HepG2 (cell line): ENCODE measurements at regions not wholly inside any gene's neighbourhood (a gene's known extent, or its start where the extent isn't known, plus 50 kb on each side); places are given as distances from the start of the nearest gene placed in this dataset.

ENCODE experiments used
- ATAC-seq: fragments of 200-7000 bp; cut with Tn5 transposase; 3 replicates; pipeline ENCODE4 v1.9.1; 2020; ENCODE audit warnings: mild to moderate bottlenecking, moderate library complexity
- BruUV-seq: library from RNA; stranded (reverse); fragments of 400-500 nt; replicated peaks from 2 replicates; lab custom pipeline; 2021; lab: Mats Ljungman, UMichigan
- CTCF ChIA-PET: fragments of 300-600 bp; formaldehyde crosslinking; extraction: SDS; loops from one replicate; lab custom pipeline; 2021; ENCODE audit warnings: low total read pairs, inconsistent platforms, low intra/inter-chr PET ratio; lab: Yijun Ruan, JAX
- POLR2A ChIA-PET: fragments of 350-600 bp; sonication (Branson Sonifier 250); formaldehyde crosslinking; loops from one replicate; lab custom pipeline; 2020; ENCODE audit warnings: antibody characterized with exemption, inconsistent platforms; lab: Yijun Ruan, JAX
- DNase-seq: peaks from one replicate; pipeline ENCODE4 v3.0.0-alpha.2; 2015; ENCODE audit warnings: low spot score
- FAIRE-seq: peaks from 3 replicates; lab custom pipeline; 2011; peaks lifted over from hg19 to GRCh38; lab: Jason Lieb, UNC
- H2AFZ ChIP-seq: one replicate; pipeline ENCODE4 v1.6.1; 2011; ENCODE audit warnings: low read length, inconsistent platforms
- H3K27ac ChIP-seq: fragments of 300-600 bp; 3 replicates; pipeline ENCODE4 v1.8.0; 2011; ENCODE audit warnings: mixed run types, mild to moderate bottlenecking, mixed read lengths, low read length, inconsistent platforms; ENCODE audit not compliant: insufficient read depth; ENCODE audit errors: extremely low read length
- H3K27me3 ChIP-seq, 2 experiments: fragments of 200-600 bp in 1 of 2; 2 replicates in 1 of 2; 3 replicates in 1 of 2; pipeline versions ENCODE4 v1.6.0 to v1.8.0; 2011; ENCODE audit warnings: low read length in 2 of 2, mild to moderate bottlenecking in 2 of 2, moderate library complexity in 2 of 2, inconsistent platforms in 1 of 2; ENCODE audit not compliant: insufficient read depth in 2 of 2, control insufficient read depth in 1 of 2
- H3K36me3 ChIP-seq, 2 experiments: fragments of 200-600 bp in 1 of 2; replicated peaks in 1 of 2; 2 replicates in 1 of 2; 3 replicates in 1 of 2; pipeline versions ENCODE4 v1.5.1 to v1.8.0; 2011; ENCODE audit warnings: low read length in 2 of 2, inconsistent platforms in 1 of 2; ENCODE audit not compliant: insufficient read depth in 2 of 2, control insufficient read depth in 1 of 2
- H3K4me1 ChIP-seq: 2 replicates; pipeline ENCODE4 v1.5.1; 2012; ENCODE audit warnings: low read length, inconsistent platforms; ENCODE audit not compliant: insufficient read depth
- H3K4me2 ChIP-seq: 2 replicates; pipeline ENCODE4 v1.6.0; 2011; ENCODE audit warnings: low read depth, low read length, inconsistent platforms
- H3K4me3 ChIP-seq, 3 experiments: fragments of 200-600 bp in 1 of 3; sonication (generic), shearing (Covaris generic) in 1 of 3; replicated peaks in 1 of 3; 2 replicates each; pipeline ENCODE4 v1.5.1; 2011 to 2016; ENCODE audit warnings: low read length in 3 of 3, inconsistent platforms in 2 of 3, low read depth in 2 of 3, mild to moderate bottlenecking in 2 of 3, control low read depth in 1 of 3, mixed read lengths in 1 of 3; ENCODE audit not compliant: insufficient read depth in 1 of 3
- H3K79me2 ChIP-seq: one replicate; pipeline ENCODE4 v1.6.1; 2011; ENCODE audit warnings: low read length, inconsistent platforms; ENCODE audit not compliant: insufficient read depth
- H3K9ac ChIP-seq: 2 replicates; pipeline ENCODE4 v1.6.0; 2011; ENCODE audit warnings: mild to moderate bottlenecking, low read depth, low read length, inconsistent platforms; ENCODE audit not compliant: insufficient read depth
- H3K9me3 ChIP-seq: 2 replicates; pipeline ENCODE4 v1.5.1; 2012; ENCODE audit warnings: mild to moderate bottlenecking, low read length
- H4K20me1 ChIP-seq: 2 replicates; pipeline ENCODE4 v1.6.0; 2011; ENCODE audit warnings: inconsistent platforms, mild to moderate bottlenecking, low read length, moderate library complexity; ENCODE audit not compliant: insufficient read depth
- DMAP1 ChIP-seq: IDR thresholded peaks from 2 replicates; pipeline ENCODE4 v1.6.1; 2016
- FOSL1 ChIP-seq: sonication (generic); formaldehyde crosslinking; IDR thresholded peaks from 2 replicates; pipeline ENCODE4 v1.9.0; 2021; ENCODE audit warnings: missing genetic modification reagents, borderline replicate concordance
- FUBP1 ChIP-seq: sonication (generic); formaldehyde crosslinking; IDR thresholded peaks from 2 replicates; pipeline ENCODE4 v1.5.1; 2020; ENCODE audit warnings: missing genetic modification reagents, mild to moderate bottlenecking, borderline replicate concordance
- HMG20A ChIP-seq: IDR thresholded peaks from 2 replicates; pipeline ENCODE4 v1.6.1; 2016; ENCODE audit warnings: borderline replicate concordance
- MYNN ChIP-seq: sonication (generic); formaldehyde crosslinking; IDR thresholded peaks from 2 replicates; pipeline ENCODE4 v1.4.0; 2020; ENCODE audit warnings: mild to moderate bottlenecking, low read depth, missing genetic modification reagents
- PBX2 ChIP-seq: IDR thresholded peaks from 2 replicates; pipeline ENCODE4 v1.6.1; 2016; ENCODE audit warnings: control low read depth
- SPEN ChIP-seq: sonication (generic); formaldehyde crosslinking; IDR thresholded peaks from 2 replicates; pipeline ENCODE4 v1.5.1; 2020; ENCODE audit warnings: low read depth, mild to moderate bottlenecking, missing genetic modification reagents
- THRA ChIP-seq: sonication (generic); formaldehyde crosslinking; IDR thresholded peaks from 2 replicates; pipeline ENCODE4 v1.4.0; 2020; ENCODE audit warnings: missing genetic modification reagents, borderline replicate concordance
- TRIM24 ChIP-seq: sonication (generic); formaldehyde crosslinking; IDR thresholded peaks from 2 replicates; pipeline ENCODE4 v1.8.0; 2022; ENCODE audit warnings: mild to moderate bottlenecking, missing genetic modification reagents
- ZBTB49 ChIP-seq: sonication (generic); formaldehyde crosslinking; IDR thresholded peaks from 2 replicates; pipeline ENCODE4 v1.4.0; 2020; ENCODE audit warnings: missing genetic modification reagents, borderline replicate concordance
- ZFP62 ChIP-seq: sonication (generic); formaldehyde crosslinking; IDR thresholded peaks from 2 replicates; pipeline ENCODE4 v1.4.0; 2020; ENCODE audit warnings: missing genetic modification reagents
- ZNF24 ChIP-seq: fragments of 450-650 bp; IDR thresholded peaks from 2 replicates; pipeline ENCODE4 v1.6.1; 2017; ENCODE audit warnings: antibody characterized with exemption, mild to moderate bottlenecking
- ZNF343 ChIP-seq: sonication (generic); formaldehyde crosslinking; IDR thresholded peaks from 2 replicates; pipeline ENCODE4 v1.4.0; 2020; ENCODE audit warnings: mild to moderate bottlenecking, missing genetic modification reagents
- ZNF484 ChIP-seq: sonication (generic); formaldehyde crosslinking; IDR thresholded peaks from 2 replicates; pipeline ENCODE4 v1.5.1; 2020; ENCODE audit warnings: mild to moderate bottlenecking, low read depth, missing genetic modification reagents, borderline replicate concordance
- ZNF512B ChIP-seq: sonication (generic); formaldehyde crosslinking; IDR thresholded peaks from 2 replicates; pipeline ENCODE4 v1.5.1; 2020; ENCODE audit warnings: missing genetic modification reagents, mild to moderate bottlenecking, borderline replicate concordance
- WGBS: methylation state at CpG from one replicate; pipeline ENCODE4 v1.1.6; 2017; ENCODE audit warnings: low lambda C conversion rate; 5-methylcytosine and 5-hydroxymethylcytosine counted together
- in situ Hi-C: cut with HindIII; loops from 2 replicates; pipeline ENCODE4 v1.10.0; 2017; ENCODE audit warnings: low pct_unique_long_range_greater_than_20kb; ENCODE audit not compliant: extremely low pct_ligation_motif_present
- intact Hi-C: fragments of 100-400 bp; cut with micrococcal nuclease; formaldehyde crosslinking; loops from one replicate; pipeline ENCODE4 v1.10.0; 2022; ENCODE audit not compliant: unreplicated experiment

- TF ChIP-seq ZNF512B (CRISPR knock-in tag) (no peak), ZNF343 (CRISPR knock-in tag) (no peak), HMG20A (CRISPR knock-in tag) (no peak), FUBP1 (CRISPR knock-in tag) (no peak), DMAP1 (CRISPR knock-in tag) (no peak)
Observed at GRCh38 chr7:10740805-10741204, 232.9 kb upstream of the PHF14 start (continued).

- WGBS: 2% methylated on average over 2 of the region's 2 CpGs
- no peak for TF ChIP-seq ZNF484 (CRISPR knock-in tag)
- TF ChIP-seq FOSL1: no peak
- TF ChIP-seq PBX2: no peak
- TF ChIP-seq SPEN (CRISPR knock-in tag): no peak
- no peak for TF ChIP-seq ZNF24
- no peak for TF ChIP-seq MYNN (CRISPR knock-in tag)
- no peak for TF ChIP-seq ZFP62 (CRISPR knock-in tag)
- no peak for TF ChIP-seq TRIM24 (CRISPR knock-in tag)
- TF ChIP-seq THRA (CRISPR knock-in tag): no peak
- TF ChIP-seq ZBTB49 (CRISPR knock-in tag): no peak
Observed at GRCh38 chr7:10756981-10757380, 216.7 kb upstream of the PHF14 start.

More at GRCh38 chr7:10756981-10757380, 216.7 kb upstream of the PHF14 start:
- Histone ChIP-seq H3K9me3 (peaks cover 21% of the 10 kb centered on the region), H4K20me1 (no peaks in the 10 kb centered on the region), H3K27ac (no peak overlapping the region), H3K79me2 (no peaks in the 10 kb centered on the region), H3K27me3 (no peaks in the 10 kb centered on the region), H2AFZ (no peak overlapping the region), H3K36me3 (no peaks in the 10 kb centered on the region), H3K4me3 (no peak overlapping the region), H3K4me2 (no peak overlapping the region), H3K4me1 (no peaks in the 10 kb centered on the region), H3K9ac (no peak overlapping the region)
- ChIA-PET POLR2A (no interaction called here), CTCF (no interaction called here)
- intact Hi-C loops (no loop called here), in situ Hi-C loops (no loop called here)
- ATAC-seq (no peak), FAIRE-seq (no peak), DNase-seq (no peak)
- BruUV-seq: no TSS peak
